Ectodermal cell (in vitro differentiated cells): ENCODE measurements at regions not wholly inside any gene's neighbourhood (a gene's known extent, or its start where the extent isn't known, plus 50 kb on each side); places are given as distances from the start of the nearest gene placed in this dataset.

ENCODE experiments used
- H3K27ac ChIP-seq: 2 replicates; pipeline ENCODE4 v1.7.0; 2013; ENCODE audit warnings: mild to moderate bottlenecking, low read depth, low read length; ENCODE audit not compliant: insufficient read depth, poor library complexity, severe bottlenecking
- H3K27me3 ChIP-seq: 2 replicates; pipeline ENCODE4 v1.7.0; 2013; ENCODE audit warnings: mild to moderate bottlenecking, low read length; ENCODE audit not compliant: insufficient read depth, control insufficient read depth, poor library complexity, severe bottlenecking
- H3K36me3 ChIP-seq: one replicate; pipeline ENCODE4 v1.7.0; 2013; ENCODE audit warnings: low read length; ENCODE audit not compliant: control insufficient read depth, insufficient read depth
- H3K4me1 ChIP-seq: one replicate; pipeline ENCODE4 v1.7.0; 2013; ENCODE audit warnings: low read length; ENCODE audit not compliant: control insufficient read depth, insufficient read depth
- H3K4me3 ChIP-seq: 2 replicates; pipeline ENCODE4 v1.7.0; 2013; ENCODE audit warnings: low read depth, low read length, control low read depth; ENCODE audit not compliant: insufficient read depth
- H3K9me3 ChIP-seq: 2 replicates; pipeline ENCODE4 v1.7.0; 2013; ENCODE audit warnings: mild to moderate bottlenecking, low read length, moderate library complexity; ENCODE audit not compliant: control insufficient read depth
- WGBS, 2 experiments: methylation state at CpG; one replicate each; pipeline ENCODE4 v1.1.7; 2013; ENCODE audit warnings: missing lambda C conversion rate in 2 of 2; 5-methylcytosine and 5-hydroxymethylcytosine counted together

DNA sequence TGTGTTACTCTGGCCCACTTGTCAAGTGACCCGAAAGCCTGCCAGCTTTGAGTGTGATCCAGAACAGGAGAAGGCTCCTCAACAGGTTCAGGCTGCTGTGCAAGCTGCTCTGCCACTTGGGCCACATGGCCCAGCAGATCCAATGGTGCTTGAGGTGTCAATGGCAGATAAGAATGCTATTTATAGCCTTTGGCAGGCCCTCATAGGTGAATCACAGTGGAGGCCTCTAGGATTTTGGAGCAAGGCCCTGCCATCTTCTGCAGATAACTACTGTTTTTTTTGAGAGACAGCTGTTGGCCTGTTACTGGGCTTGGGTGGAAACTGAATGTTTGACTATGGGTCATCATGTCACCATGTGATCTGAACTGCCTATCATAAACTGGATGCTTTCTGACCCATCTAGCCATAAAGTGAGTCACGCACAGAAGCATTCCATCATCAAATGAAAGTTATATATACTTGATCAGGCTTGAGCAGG, 180.8 kb downstream of the CARTPT start:
- Histone ChIP-seq H3K27ac (no peak overlapping the region), H3K4me1 (no peaks in the 10 kb centered on the region), H3K36me3 (no peaks in the 10 kb centered on the region), H3K27me3 (no peaks in the 10 kb centered on the region), H3K4me3 (no peak overlapping the region), H3K9me3 (no peaks in the 10 kb centered on the region)
- WGBS, 2 experiments: 92 to 98% methylated on average over 2 of the region's 2 CpGs

DNA sequence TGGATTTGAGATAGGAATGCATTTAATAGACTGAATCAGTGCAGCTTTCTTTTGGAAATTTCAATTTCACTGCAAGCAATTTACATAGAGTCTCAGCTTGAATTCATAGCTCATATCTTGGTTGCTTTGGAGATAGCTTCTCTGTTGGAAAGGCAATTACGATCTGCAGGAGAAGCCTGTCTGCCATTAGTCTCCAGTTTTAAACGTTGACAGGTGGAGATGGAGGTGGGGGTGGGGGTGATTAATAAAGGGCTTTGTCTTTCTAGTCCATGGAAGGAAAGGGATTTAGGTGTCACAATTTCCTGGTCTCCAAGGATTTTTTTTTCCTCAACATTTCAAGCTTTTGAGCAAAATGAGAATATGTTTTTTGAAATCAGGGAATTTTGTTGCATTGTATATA, 184.7 kb downstream of the CARTPT start:
- WGBS, 2 experiments: 42 to 48% methylated on average over 2 of the region's 2 CpGs
- H3K27ac ChIP-seq: no peak overlapping the region
- no peak overlapping the region for H3K4me3 ChIP-seq

DNA sequence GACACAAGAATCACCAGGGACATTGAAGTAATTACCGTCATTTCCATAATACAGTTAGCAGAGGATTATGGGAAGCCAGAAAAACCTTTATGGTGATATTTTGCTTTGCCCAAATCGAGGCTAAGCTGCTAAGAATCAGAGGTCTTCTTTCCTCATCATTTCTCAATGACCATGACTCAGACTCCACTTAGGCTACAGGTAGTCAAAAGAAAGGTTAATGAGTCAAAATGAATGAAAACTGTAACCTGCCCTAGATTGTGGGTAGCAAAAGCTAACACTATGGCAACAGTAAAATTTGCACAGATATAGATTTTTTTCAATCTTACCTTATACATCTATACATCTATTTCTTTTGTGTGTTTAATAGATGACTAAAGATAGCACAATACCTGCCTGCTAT, 185.8 kb downstream of the CARTPT start:
- Histone ChIP-seq H3K4me1 (no peaks in the 10 kb centered on the region), H3K9me3 (no peaks in the 10 kb centered on the region), H3K27me3 (no peaks in the 10 kb centered on the region), H3K27ac (no peak overlapping the region), H3K36me3 (no peaks in the 10 kb centered on the region), H3K4me3 (no peak overlapping the region)
- WGBS, 2 experiments: 95 to 100% methylated on average over 2 of the region's 2 CpGs

More for the DNA sequence above, 184.7 kb downstream of the CARTPT start:
- Histone ChIP-seq H3K36me3 (no peaks in the 10 kb centered on the region), H3K27me3 (no peaks in the 10 kb centered on the region), H3K9me3 (no peaks in the 10 kb centered on the region), H3K4me1 (no peaks in the 10 kb centered on the region)

DNA sequence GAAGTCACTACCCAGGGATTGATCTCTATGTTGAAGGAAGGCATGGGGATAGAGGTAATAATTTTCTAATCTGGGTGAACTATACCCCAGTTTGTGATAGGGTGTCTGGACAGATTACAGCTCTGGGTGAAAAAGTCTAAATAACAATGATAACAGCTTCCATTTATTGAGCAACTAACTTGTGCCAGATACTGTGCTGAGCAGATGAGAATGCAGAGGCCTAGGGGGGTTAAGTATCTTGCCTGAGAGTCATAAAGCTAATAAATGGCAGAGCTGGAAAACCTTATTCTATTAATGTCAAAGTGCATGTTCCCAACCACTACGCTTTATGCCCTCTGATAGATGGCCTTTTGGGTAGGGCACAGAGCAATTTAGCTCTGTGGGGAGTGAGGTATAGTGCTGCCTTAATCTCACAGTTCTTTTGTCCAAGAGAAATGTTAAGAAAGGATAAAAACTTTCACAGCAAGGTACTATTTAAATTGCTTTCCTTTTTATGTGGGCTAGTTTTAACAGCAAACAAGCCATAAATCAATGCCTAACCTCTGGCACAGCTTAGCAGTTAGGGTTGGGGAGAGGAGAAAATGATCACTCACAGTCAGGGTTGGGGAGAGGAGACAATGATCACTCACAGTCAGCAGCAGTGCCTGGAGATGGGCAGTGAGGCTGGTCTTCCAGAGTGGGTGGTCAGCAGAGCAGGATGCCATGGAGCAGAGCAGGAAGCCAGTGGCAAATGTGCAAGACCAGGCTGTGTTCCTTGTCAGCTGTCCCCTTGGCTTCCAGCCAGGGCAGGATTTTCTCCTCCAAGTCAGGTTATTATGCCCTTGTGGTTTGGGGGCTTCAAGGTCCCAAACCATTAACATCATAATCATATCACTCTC, 187.0 kb downstream of the CARTPT start:
- no peak overlapping the region for H3K4me3 ChIP-seq
- H3K9me3 ChIP-seq: no peaks in the 10 kb centered on the region
- no peaks in the 10 kb centered on the region for H3K4me1 ChIP-seq
- H3K27me3 ChIP-seq: no peaks in the 10 kb centered on the region
- no peak overlapping the region for H3K27ac ChIP-seq
- H3K36me3 ChIP-seq: no peaks in the 10 kb centered on the region
- WGBS, 2 experiments: 78 to 79% methylated on average over 1 of the region's 1 CpG

DNA sequence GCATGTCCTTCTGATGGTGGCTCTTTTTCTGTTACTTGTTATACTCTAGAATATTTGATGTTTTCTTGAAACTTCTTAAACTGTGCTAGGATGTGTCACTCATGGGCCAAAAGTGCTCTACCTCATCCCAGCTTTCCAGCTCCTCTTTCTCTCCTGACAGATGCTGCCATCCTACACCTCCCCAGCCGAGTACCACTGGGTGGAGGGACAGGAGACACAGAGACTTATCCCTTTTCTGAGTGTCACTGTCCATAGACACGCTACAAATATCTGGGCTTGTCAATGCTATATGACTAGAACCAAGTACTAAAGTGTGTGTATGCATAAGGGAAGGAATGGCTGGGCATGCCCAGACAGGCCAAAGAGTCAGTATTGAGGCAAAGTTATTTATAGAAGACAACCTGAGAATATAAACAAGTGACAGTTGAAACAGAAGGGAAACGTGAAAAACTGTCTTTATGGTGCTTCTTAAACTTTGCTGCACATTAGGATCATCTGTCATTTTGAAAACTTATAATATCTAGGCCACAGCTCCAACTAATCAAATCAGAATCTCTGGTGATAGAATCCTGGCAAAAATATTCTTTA, 188.0 kb downstream of the CARTPT start:
- WGBS, 2 experiments: 89 to 92% methylated on average over 3 of the region's 3 CpGs

DNA sequence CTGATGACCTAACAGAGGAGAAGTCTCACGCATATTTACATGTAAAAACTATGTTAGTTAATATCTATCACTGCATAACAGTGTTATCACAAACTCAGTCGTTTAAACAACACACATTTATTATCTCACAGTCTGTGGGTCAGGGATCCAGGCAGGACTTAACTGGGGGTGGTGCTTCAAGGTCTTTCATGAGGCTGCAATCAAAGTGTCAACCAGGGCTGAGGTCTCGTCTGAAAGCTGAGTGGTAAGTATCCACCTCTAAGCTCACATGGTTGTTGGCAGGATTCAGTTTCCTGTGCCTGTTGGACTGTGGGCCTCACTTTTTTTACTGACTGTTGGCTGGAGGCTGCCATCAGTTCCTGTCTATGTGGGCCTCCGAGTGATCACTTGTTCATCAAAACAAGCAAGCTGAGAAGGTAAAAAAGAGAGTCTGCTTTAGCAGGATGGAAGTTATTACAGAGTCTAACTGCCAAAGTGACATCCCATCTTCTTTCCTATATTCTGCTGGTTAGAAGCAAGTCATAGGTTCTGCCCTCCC, 188.6 kb downstream of the CARTPT start:
- Histone ChIP-seq H3K27ac (no peak overlapping the region), H3K4me3 (no peak overlapping the region), H3K9me3 (no peaks in the 10 kb centered on the region), H3K36me3 (no peaks in the 10 kb centered on the region), H3K27me3 (no peaks in the 10 kb centered on the region), H3K4me1 (no peaks in the 10 kb centered on the region)
- 81 to 82% methylated on average over 3 to 4 of the region's 4 CpGs for WGBS, 2 experiments

More for the DNA sequence above, 188.0 kb downstream of the CARTPT start:
- Histone ChIP-seq H3K9me3 (no peaks in the 10 kb centered on the region), H3K36me3 (no peaks in the 10 kb centered on the region), H3K27ac (peak overlapping the region; percentile 6), H3K4me1 (no peaks in the 10 kb centered on the region), H3K27me3 (no peaks in the 10 kb centered on the region), H3K4me3 (no peak overlapping the region)

DNA sequence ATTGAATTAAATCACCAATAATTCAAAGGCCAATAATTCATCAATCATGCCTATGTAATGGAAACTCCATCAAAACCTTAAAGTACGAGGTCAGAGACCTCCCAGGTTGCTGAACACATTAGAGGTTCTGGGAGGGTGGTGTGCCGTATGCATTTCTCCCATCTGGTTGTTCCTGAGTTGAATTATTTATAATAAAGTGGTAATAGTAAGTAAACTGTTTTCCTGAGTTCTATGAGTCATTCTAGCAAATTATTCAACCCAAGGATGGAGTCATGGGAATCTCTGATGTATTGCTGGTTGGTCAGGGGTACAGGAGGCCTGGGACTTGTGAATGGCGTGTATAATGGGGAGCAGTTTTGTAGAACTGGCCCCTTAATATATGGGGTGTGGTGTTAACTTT, 191.7 kb downstream of the CARTPT start:
- H3K9me3 ChIP-seq: no peaks in the 10 kb centered on the region
- no peaks in the 10 kb centered on the region for H3K4me1 ChIP-seq
- H3K4me3 ChIP-seq: no peak overlapping the region
- no peak overlapping the region for H3K27ac ChIP-seq
- H3K27me3 ChIP-seq: no peaks in the 10 kb centered on the region
- no peaks in the 10 kb centered on the region for H3K36me3 ChIP-seq
- 96% methylated on average over 3 of the region's 3 CpGs for WGBS, 2 experiments

DNA sequence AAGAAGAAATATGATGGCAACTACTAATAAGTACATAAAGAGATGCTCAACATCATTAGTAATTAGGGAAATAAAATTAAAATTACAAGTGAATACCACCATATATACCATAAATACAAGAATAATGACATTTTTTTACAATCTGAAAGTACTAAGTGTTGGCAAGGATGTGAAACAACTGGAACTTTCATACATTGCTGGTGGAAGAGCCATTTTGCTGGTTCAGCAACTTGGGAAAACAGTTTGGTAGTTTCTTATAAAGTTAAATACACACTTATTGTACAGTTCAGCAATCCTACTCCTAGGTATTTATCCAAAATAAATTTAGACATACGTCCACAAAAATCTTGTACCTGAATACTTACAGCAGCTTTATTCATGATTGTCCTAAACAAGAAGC, 192.9 kb downstream of the CARTPT start:
- no peaks in the 10 kb centered on the region for H3K9me3 ChIP-seq
- no peak overlapping the region for H3K27ac ChIP-seq
- 88 to 100% methylated on average over 1 of the region's 1 CpG for WGBS, 2 experiments
- H3K27me3 ChIP-seq: no peaks in the 10 kb centered on the region
- no peaks in the 10 kb centered on the region for H3K36me3 ChIP-seq
- H3K4me1 ChIP-seq: no peaks in the 10 kb centered on the region
- H3K4me3 ChIP-seq: no peak overlapping the region

DNA sequence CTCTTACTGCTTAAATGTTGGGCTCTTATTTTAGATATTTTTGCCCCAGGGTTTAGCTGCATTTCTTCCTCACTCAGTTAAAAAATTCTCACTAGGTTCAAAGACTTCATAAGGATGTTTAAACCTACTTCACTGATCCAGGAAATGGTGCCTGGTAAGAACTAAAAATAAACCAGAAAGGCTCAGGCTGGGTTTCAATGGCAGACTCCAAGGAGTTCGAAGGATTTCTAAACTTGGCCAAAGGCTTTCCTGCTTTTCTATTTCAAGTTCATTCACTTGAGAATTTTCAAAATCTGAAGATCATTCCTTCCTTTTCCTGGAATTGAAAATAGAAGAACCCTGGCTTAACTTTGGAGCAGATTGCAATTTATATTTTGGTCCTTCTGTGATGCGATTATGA, 193.0 kb upstream of the MAP1B start:
- no peaks in the 10 kb centered on the region for H3K4me1 ChIP-seq
- H3K27ac ChIP-seq: no peak overlapping the region
- no peak overlapping the region for H3K4me3 ChIP-seq
- 90 to 96% methylated on average over 2 of the region's 2 CpGs for WGBS, 2 experiments
- no peaks in the 10 kb centered on the region for H3K36me3 ChIP-seq
- H3K27me3 ChIP-seq: no peaks in the 10 kb centered on the region
- H3K9me3 ChIP-seq: no peaks in the 10 kb centered on the region

DNA sequence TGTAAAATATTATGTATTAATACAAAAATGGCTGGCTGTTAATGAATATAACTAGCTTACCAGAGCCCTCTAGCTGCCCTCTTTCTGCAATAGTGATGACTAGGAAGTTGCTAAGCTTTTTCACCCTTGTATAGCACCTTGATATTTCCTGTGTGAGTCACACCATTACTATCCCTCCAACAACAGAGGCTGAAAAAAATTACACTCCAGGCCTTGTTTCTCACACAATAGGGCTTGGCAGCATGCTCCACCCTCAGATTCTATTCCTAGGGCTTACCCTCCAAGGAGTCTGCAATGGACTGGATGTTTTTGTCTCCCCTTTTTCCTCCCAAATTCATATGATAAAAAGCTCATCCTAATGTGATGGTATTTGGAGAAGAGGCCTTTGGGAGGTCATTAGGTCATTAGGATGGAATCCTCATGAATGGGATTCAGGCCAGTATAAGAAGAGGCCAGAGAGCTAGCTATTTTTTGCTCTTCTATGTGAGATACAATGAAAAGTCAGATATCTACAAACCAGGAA, 184.6 kb upstream of the MAP1B start:
- Histone ChIP-seq H3K36me3 (no peaks in the 10 kb centered on the region), H3K27ac (no peak overlapping the region), H3K4me3 (no peak overlapping the region), H3K27me3 (no peaks in the 10 kb centered on the region), H3K4me1 (no peaks in the 10 kb centered on the region), H3K9me3 (no peaks in the 10 kb centered on the region)
